B cell (primary cell): ENCODE measurements at regions not wholly inside any gene's neighbourhood (a gene's known extent, or its start where the extent isn't known, plus 50 kb on each side); places are given as distances from the start of the nearest gene placed in this dataset.

Experiments
- EZH2 ChIP-seq: IDR thresholded peaks from 2 replicates; pipeline ENCODE4 v1.6.1; 2012; ENCODE audit warnings: borderline replicate concordance, low read depth, mild to moderate bottlenecking, moderate library complexity, low read length; ENCODE audit not compliant: insufficient read depth, poor library complexity, severe bottlenecking
- TF ChIP-seq, protein P1 (sequence below): fragments of 200-600 bp; IDR thresholded peaks from one replicate; pipeline ENCODE4 v1.8.0; 2022; ENCODE audit warnings: antibody characterized with exemption, mild to moderate bottlenecking

DNA sequence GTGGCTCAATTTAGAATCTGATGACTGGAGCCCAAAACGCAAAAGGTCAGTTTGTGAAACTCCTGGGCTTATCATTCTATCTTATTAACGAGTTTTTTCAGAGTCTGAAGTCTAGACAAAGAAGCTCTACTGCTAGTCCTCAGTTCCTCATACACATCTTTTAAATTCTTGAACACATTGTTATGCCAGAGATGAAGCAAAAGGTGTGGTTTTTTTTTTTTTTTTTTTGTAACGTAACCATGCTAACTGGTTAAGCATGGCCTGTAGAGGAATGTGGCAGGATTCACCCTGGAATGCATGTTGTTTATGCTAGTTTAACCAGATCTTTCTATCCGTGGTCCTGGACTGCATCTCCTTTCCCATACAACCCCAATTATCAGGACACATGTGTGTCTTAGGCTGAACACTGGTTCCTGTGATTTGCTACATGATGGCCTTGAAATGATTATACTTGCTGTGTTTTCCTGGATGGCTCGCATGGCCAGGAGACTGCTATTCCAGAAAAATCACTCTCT, 79.3 kb upstream of the MDFIC start:
- TF ChIP-seq, protein P1, sequence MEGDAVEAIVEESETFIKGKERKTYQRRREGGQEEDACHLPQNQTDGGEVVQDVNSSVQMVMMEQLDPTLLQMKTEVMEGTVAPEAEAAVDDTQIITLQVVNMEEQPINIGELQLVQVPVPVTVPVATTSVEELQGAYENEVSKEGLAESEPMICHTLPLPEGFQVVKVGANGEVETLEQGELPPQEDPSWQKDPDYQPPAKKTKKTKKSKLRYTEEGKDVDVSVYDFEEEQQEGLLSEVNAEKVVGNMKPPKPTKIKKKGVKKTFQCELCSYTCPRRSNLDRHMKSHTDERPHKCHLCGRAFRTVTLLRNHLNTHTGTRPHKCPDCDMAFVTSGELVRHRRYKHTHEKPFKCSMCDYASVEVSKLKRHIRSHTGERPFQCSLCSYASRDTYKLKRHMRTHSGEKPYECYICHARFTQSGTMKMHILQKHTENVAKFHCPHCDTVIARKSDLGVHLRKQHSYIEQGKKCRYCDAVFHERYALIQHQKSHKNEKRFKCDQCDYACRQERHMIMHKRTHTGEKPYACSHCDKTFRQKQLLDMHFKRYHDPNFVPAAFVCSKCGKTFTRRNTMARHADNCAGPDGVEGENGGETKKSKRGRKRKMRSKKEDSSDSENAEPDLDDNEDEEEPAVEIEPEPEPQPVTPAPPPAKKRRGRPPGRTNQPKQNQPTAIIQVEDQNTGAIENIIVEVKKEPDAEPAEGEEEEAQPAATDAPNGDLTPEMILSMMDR = no peak
- no peak for TF ChIP-seq EZH2
